Left lung (tissue), 4 donors: ENCODE measurements at regions not wholly inside any gene's neighbourhood (a gene's known extent, or its start where the extent isn't known, plus 50 kb on each side); places are given as distances from the start of the nearest gene placed in this dataset.
"Not testable (repeated sequence)": the region's sequence is repeated elsewhere in the genome, so short reads cannot be mapped to it uniquely, and the experiment has no call there.

Experiments used
- ATAC-seq: fragments of 200-7000 bp; cut with Tn5 transposase; one replicate; pipeline ENCODE4 v1.9.1; 2020; ENCODE audit warnings: moderate library complexity
- DNase-seq, 4 donors: peaks; one replicate each; pipeline ENCODE4 v3.0.0-alpha.2; 2013 to 2020
- H3K27ac ChIP-seq, 2 donors: fragments of 200-600 bp; sonication (generic) in 1 of 2; one replicate each; pipeline versions ENCODE4 v1.5.0 to v1.8.0; 2020 to 2021
- H3K27me3 ChIP-seq, 2 donors: fragments of 200-600 bp; sonication (generic) in 1 of 2; one replicate each; pipeline versions ENCODE4 v1.5.0 to v1.8.0; 2020 to 2021
- H3K36me3 ChIP-seq, 2 donors: fragments of 200-600 bp; sonication (generic) in 1 of 2; one replicate each; pipeline versions ENCODE4 v1.5.0 to v1.8.0; 2020 to 2021
- H3K4me1 ChIP-seq, 2 donors: fragments of 200-600 bp; one replicate each; pipeline ENCODE4 v1.8.0; 2021
- H3K4me3 ChIP-seq, 2 donors: fragments of 200-600 bp; sonication (generic) in 1 of 2; one replicate each; pipeline versions ENCODE4 v1.5.0 to v1.8.0; 2020 to 2021; ENCODE audit warnings: mild to moderate bottlenecking in 1 of 2
- H3K9me3 ChIP-seq, 2 donors: fragments of 200-600 bp; sonication (generic) in 1 of 2; one replicate each; pipeline versions ENCODE4 v1.5.0 to v1.8.0; 2020 to 2021
- intact Hi-C, 2 donors: fragments of 100-400 bp; cut with DNase I; formaldehyde crosslinking; loops; one replicate each; pipeline versions ENCODE4 v1.11.2 to v1.14.2; 2022
- TF ChIP-seq, protein P1 (sequence below), 2 donors: fragments of 200-600 bp; sonication (generic) in 1 of 2; IDR thresholded peaks; one replicate each; pipeline versions ENCODE4 v1.5.0 to v1.8.0; 2021; ENCODE audit warnings: antibody characterized with exemption in 2 of 2
- donor health status: DM: no; HTN: yes; CAD: no.
- donor health status: DM: no; HTN: no; CAD: no.

GRCh38 chr14:45891417-45892080 is 638.5 kb upstream of the MIS18BP1 start:
- peaks cover 0 to 4% of the 10 kb centered on the region in 2 donors for H3K9me3 ChIP-seq
- no peaks in the 10 kb centered on the region for H3K4me1 ChIP-seq
- no peaks in the 10 kb centered on the region for H3K36me3 ChIP-seq
- intact Hi-C loops, result no loop called here
- no peak overlapping the region for H3K27ac ChIP-seq
- TF ChIP-seq, protein P1, sequence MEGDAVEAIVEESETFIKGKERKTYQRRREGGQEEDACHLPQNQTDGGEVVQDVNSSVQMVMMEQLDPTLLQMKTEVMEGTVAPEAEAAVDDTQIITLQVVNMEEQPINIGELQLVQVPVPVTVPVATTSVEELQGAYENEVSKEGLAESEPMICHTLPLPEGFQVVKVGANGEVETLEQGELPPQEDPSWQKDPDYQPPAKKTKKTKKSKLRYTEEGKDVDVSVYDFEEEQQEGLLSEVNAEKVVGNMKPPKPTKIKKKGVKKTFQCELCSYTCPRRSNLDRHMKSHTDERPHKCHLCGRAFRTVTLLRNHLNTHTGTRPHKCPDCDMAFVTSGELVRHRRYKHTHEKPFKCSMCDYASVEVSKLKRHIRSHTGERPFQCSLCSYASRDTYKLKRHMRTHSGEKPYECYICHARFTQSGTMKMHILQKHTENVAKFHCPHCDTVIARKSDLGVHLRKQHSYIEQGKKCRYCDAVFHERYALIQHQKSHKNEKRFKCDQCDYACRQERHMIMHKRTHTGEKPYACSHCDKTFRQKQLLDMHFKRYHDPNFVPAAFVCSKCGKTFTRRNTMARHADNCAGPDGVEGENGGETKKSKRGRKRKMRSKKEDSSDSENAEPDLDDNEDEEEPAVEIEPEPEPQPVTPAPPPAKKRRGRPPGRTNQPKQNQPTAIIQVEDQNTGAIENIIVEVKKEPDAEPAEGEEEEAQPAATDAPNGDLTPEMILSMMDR (IDR thresholded peaks at IDR 0.05), result no peak
- ATAC-seq, result peak; percentile 77
- no peaks in the 10 kb centered on the region for H3K27me3 ChIP-seq
- no peak overlapping the region for H3K4me3 ChIP-seq
- peak in 3 of 4 donors; percentile 32 to 54 (median 33) for DNase-seq

- H3K4me3 ChIP-seq, H3K36me3 ChIP-seq, H3K9me3 ChIP-seq, ATAC-seq, H3K4me1 ChIP-seq, H3K27me3 ChIP-seq, H3K27ac ChIP-seq, intact Hi-C loops: not testable (repeated sequence)
- peak in 1 of 4 donors; percentile 34 for DNase-seq
Measured at GRCh38 chr14:45888766-45889285, 635.8 kb upstream of the MIS18BP1 start.

DNA sequence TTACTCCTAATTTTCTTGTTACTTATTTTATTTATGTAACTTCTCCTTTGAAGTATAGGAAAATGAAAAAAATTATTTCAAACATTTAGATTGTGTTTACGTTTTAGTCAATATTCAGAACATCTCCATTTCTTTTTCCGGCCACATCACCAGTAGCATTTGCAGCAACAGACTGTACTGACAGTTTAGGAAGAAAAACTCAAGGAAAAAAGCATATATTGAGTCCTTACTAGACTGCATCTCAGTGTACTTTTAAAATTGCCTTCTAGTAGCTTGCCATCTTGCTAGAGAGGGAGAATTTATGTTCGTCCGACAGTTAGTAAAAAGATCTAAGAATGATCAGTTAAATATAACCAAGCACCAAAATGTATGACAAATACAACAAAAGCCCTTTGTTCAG is 625.0 kb upstream of the MIS18BP1 start:
- no peak for ATAC-seq
- Histone ChIP-seq H3K27me3 (no peaks in the 10 kb centered on the region), H3K9me3 (peaks cover 0 to 6% of the 10 kb centered on the region in 2 donors), H3K36me3 (no peaks in the 10 kb centered on the region), H3K4me1 (no peaks in the 10 kb centered on the region), H3K4me3 (no peak overlapping the region), H3K27ac (no peak overlapping the region)
- intact Hi-C loops, result no loop called here
- TF ChIP-seq, protein P1 (IDR thresholded peaks at IDR 0.05), result no peak
- no peak for DNase-seq

DNA sequence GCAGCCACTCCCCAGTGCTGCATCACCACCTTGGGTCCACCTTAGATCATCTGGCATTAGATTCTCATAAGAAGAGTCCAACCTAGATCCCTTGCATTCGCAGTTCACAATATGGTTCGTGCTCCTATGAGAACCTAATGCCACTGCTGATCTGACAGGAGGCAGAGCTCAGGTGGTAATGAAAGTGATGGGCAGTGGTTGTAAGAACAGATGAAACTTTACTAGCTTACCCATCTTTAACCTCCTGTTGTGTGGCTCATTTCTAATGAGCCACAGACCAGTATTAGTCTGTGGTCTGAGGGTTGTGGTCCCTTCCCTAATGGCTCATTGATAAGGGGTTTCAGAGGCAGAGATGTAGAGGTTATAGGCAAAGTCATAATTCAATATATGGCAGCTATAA is 615.9 kb upstream of the MIS18BP1 start:
- Histone ChIP-seq H3K9me3 (peaks cover 0 to 9% of the 10 kb centered on the region in 2 donors), H3K36me3 (no peaks in the 10 kb centered on the region), H3K27me3 (no peaks in the 10 kb centered on the region), H3K27ac (no peak overlapping the region), H3K4me3 (no peak overlapping the region), H3K4me1 (no peaks in the 10 kb centered on the region)
- ATAC-seq, result no peak
- intact Hi-C loops, result no loop called here
- TF ChIP-seq, protein P1 (IDR thresholded peaks at IDR 0.05), result no peak
- DNase-seq, result no peak

DNA sequence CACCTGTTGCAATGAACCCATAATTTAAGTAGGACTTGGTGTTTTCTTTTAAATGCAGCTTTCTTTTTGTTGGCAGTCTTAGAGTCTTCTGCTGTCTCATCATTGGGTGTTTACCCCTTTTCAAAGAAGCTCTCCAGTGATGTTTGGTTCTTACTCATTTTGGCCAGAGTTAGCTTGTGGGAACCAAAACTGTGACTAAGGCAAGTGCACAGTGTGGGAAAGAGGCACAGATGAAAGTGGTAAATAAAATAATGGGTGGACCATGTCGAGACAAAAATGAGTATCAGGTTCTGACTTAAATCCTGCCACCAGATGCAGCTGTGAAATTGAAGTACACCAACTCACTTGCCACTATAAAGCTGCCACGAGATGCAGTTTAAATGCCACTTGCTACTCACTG is 615.4 kb upstream of the MIS18BP1 start:
- H3K4me1 ChIP-seq, result no peaks in the 10 kb centered on the region
- DNase-seq, result no peak
- no peak overlapping the region for H3K4me3 ChIP-seq
- intact Hi-C loops, result no loop called here
- no peak for ATAC-seq
- no peak overlapping the region for H3K27ac ChIP-seq
- no peaks in the 10 kb centered on the region for H3K27me3 ChIP-seq
- H3K9me3 ChIP-seq, result peaks cover 0 to 9% of the 10 kb centered on the region in 2 donors
- TF ChIP-seq, protein P1 (IDR thresholded peaks at IDR 0.05), result no peak
- H3K36me3 ChIP-seq, result no peaks in the 10 kb centered on the region
